HFF-Myc (cell line): ENCODE measurements at regions not wholly inside any gene's neighbourhood (a gene's known extent, or its start where the extent isn't known, plus 50 kb on each side); places are given as distances from the start of the nearest gene placed in this dataset.
"Not testable (repeated sequence)": the region's sequence is repeated elsewhere in the genome, so short reads cannot be mapped to it uniquely, and the experiment has no call there.

Experiments
- DNase-seq: peaks from one replicate; pipeline ENCODE4 v3.0.0-alpha.2; 2011; ENCODE audit warnings: low read depth; ENCODE audit errors: extremely low read depth
- H3K4me3 ChIP-seq: replicated peaks from 2 replicates; pipeline ENCODE4 v1.5.1; 2011; ENCODE audit warnings: low read depth, mild to moderate bottlenecking, control low read depth, low read length
- CTCF ChIP-seq: IDR thresholded peaks from 2 replicates; pipeline ENCODE4 v1.5.1; 2012; ENCODE audit warnings: mild to moderate bottlenecking, low read depth, low read length, control low read depth; ENCODE audit errors: missing control alignments

DNA sequence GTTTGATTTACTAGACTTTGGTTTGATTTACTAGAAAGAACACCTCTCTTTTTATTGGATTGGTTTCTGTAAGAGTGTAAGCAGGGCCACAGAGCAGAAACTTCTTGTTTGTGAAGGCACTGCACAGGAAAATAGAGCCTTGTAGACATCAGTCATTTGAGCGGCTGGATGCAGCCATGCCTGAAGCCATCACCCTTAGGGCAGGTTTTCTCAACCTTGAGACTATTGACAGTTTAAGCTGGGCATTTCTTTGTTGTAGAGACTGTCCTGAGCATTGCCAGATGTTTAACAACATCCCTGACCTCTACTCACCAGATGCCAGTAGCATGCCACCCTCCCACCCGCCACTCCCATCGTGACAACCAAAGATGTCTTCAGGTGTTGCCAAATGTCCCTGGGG lies 130.2 kb upstream of the SULF2 start:
- H3K4me3 ChIP-seq: no peak overlapping the region
- no peak for TF ChIP-seq CTCF
- DNase-seq: no peak

DNA sequence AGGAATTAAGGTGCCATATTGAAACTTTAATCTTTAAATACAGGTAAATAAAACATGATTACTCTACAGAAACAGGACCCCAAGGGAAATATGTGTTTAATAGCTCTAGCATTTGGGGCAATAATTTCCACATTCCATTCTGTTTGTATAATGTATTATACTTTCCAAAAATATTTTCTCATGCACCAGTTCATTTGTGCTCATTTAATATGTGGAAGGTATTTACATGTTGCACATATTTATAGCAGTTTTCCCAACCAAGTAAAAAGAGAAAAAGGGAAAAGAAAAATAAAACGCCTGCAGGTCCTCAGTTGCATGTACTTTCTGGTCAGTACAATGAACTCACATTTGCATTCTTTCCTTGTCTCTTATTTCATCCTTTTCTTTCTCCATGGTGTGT lies 129.5 kb upstream of the SULF2 start:
- no peak for DNase-seq
- H3K4me3 ChIP-seq: no peak overlapping the region
- TF ChIP-seq CTCF: no peak

DNA sequence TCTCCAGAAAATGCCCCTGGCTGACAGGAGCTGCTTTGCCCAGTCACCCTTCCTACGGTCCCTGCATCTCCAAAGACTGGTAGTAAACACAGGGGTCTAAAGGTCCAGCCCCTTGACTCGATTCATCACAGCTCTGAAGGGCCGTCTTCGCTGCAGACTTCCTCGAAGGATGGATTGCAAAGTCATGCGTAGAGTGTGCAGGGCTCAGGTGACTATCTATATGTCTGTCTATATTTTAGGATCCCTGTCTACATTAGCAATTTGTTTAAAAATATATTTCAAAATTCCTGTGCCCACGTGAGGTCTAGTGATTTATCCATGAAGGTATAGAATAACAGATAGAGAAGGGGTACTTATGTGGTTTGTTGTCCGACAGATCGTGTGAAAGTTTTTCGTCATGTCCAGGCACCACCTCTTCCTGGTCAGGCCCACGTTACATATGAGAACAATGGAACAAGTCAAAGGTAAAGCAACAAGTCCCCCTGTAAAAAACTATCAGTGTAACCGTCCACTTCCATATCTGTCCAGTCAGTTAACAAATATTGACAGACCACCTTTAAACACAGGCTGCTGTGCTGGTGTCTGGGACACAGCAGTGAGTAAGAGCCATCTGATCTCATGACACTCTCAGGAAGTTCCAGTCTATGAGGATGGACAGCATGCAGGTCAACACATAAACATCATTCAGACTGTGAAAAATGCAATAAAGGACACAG lies 127.7 kb upstream of the SULF2 start:
- DNase-seq, H3K4me3 ChIP-seq: not testable (repeated sequence)

DNA sequence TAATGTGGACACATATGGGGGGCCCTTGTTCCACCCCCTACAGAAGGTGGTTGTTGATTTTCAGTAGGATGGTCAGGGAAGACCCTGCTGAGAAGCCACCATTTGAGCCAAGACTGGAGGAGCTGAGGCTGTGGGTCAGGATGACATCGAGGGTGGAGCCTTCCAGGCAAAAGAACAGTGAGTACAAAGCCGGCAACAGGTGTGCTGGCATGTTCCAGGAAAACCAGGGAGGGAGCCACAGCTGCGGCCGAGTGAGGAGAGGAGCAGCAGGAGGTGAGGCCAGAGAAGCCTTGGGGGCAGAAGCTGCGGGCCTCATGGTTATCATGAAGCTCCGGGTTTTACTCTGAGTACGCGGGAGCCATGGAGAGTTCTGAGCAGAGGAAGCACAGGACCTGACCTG lies 126.9 kb upstream of the SULF2 start:
- H3K4me3 ChIP-seq, DNase-seq: not testable (repeated sequence)

GRCh38 chr20:47909696-47910369 lies 124.6 kb upstream of the SULF2 start:
- not testable (repeated sequence) for DNase-seq, H3K4me3 ChIP-seq

GRCh38 chr20:47908361-47909035 lies 123.2 kb upstream of the SULF2 start:
- H3K4me3 ChIP-seq, DNase-seq: not testable (repeated sequence)

DNA sequence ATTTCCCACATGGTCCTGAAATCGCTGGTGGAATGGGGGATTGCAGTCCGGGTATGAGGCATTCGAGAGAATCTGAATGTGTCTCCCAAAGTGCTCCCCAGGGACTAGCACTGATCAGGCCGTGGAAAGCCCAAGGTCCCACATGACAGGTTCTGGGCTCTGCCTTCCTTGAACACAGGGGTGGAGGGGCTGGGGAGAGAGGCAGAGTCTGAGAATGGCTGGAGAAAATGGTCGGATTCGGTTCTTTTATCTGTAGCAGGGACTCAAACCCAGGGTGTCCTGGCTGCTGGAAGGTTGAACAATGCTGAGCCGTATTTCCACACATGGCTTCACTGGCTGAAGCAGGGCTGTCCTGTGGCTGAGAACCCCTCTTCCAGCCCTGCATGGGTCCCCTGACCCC lies 122.7 kb upstream of the SULF2 start:
- H3K4me3 ChIP-seq, DNase-seq: not testable (repeated sequence)

DNA sequence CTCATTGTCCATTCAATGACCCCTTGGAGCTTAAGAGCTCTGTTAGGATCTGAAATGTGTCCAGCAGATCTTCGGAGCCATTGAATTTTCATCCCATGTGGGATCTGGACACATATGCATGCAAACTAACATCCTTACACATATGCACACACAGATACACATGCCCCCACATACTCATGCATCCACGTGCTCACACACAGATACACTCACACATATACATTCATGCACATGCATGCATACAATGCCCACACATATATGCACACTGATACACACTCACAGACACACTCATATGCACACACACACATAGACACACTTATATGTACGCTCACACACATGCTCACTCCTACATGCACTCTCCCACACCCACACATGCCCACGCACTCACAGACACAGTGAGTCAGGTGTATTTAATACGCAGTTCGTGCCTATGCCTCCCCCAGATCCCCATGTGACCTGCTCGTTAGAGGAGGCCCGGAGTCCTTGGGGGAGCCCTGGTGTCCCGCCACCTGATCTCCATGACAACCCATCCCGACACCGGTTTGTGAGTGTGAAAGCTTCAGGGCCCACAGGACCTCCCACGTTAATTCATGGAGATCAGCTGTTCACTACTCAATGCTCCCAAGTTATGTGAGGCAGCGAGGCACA lies 121.9 kb upstream of the SULF2 start:
- no peak for DNase-seq
- no peak overlapping the region for H3K4me3 ChIP-seq
- no peak for TF ChIP-seq CTCF

DNA sequence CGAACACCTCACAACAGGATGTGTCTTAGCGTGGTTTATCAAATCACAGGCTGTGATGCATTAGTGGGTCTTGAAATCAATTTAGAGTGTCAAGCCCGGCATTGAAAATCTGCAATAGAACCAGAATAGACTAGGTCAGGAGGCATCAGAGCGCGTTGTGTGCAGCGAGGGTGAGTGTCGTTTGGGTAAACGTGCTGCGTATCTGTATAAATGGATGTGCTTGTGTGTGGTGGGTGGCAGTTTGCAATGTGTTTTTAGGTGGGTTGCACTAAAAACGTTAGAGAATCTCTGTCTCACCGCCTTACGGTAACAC lies 121.0 kb upstream of the SULF2 start:
- no peak for TF ChIP-seq CTCF
- no peak overlapping the region for H3K4me3 ChIP-seq
- DNase-seq: no peak
